22Rv1 (cell line): ENCODE measurements at regions not wholly inside any gene's neighbourhood (a gene's known extent, or its start where the extent isn't known, plus 50 kb on each side); places are given as distances from the start of the nearest gene placed in this dataset.
"Not testable (repeated sequence)": the region's sequence is repeated elsewhere in the genome, so short reads cannot be mapped to it uniquely, and the experiment has no call there.

Source experiments
- H3K27ac ChIP-seq: fragments of 450-650 bp; 2 replicates; pipeline ENCODE4 v1.5.1; 2017
- ZFX ChIP-seq: fragments of 450-650 bp; IDR thresholded peaks from 2 replicates; pipeline ENCODE4 v1.6.1; 2017; ENCODE audit warnings: antibody characterized with exemption, borderline replicate concordance
- TF ChIP-seq, protein P1 (sequence below): fragments of 450-650 bp; IDR thresholded peaks from 2 replicates; pipeline ENCODE4 v1.5.1; 2017; ENCODE audit warnings: mild to moderate bottlenecking

DNA sequence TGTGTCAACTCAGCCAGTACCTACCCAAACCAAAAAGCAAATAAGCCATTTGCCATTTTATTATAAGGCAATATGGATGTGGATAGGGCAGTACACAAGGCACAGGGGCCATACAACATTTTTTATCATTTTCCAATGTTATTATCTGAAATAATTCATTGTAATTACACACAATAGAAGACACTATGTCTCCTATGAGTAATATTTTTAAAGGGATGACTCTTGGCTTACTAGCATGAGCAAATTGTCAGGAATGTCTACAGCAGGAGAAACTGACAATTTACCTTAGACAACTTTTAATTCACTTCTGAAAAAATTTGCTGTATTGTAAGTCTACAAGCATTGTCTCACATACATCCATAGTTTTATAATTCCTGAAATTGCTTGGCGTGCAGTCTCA is 1193.9 kb upstream of the CELF4 start:
- TF ChIP-seq ZFX = no peak
- TF ChIP-seq, protein P1, sequence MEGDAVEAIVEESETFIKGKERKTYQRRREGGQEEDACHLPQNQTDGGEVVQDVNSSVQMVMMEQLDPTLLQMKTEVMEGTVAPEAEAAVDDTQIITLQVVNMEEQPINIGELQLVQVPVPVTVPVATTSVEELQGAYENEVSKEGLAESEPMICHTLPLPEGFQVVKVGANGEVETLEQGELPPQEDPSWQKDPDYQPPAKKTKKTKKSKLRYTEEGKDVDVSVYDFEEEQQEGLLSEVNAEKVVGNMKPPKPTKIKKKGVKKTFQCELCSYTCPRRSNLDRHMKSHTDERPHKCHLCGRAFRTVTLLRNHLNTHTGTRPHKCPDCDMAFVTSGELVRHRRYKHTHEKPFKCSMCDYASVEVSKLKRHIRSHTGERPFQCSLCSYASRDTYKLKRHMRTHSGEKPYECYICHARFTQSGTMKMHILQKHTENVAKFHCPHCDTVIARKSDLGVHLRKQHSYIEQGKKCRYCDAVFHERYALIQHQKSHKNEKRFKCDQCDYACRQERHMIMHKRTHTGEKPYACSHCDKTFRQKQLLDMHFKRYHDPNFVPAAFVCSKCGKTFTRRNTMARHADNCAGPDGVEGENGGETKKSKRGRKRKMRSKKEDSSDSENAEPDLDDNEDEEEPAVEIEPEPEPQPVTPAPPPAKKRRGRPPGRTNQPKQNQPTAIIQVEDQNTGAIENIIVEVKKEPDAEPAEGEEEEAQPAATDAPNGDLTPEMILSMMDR = no peak
- H3K27ac ChIP-seq = no peak overlapping the region

DNA sequence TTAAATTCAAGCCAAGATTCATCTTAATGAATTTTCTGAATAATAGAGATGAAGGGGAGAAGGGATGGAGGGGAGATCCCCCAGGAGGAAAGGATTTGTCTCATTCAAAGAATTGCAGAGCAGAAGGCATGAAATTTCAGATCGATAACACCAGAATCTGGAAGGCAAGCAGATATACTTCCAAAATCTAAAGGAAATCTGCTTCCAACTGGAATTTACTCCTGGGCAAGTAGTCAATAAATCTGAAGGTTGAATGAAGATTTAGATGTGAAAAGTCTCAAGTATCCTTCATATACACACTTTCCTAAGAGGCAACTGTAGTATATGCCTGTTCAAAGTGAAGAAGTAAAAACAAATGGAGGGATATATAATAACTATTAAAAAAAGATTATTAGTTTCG is 1190.8 kb upstream of the CELF4 start:
- no peak overlapping the region for H3K27ac ChIP-seq
- no peak for TF ChIP-seq ZFX
- TF ChIP-seq, protein P1 = no peak

DNA sequence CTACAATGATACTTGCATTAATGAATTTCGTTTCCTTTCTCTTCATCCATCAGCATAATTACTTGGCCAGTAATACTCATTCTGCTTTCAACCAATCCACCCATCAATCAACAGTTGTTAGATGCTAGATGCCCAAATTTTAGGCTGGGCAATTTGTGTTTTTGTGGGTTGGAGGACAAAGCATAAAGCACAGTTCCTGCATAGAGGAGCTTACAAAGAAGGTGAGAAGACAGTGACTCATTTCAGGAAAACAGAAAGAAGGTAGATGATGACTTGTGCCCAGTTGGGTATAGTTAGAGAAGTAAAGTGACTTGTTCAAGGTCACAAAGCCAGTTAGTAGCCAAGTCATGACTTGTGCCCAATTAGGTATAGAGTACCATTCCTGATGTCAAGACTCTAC is 1186.8 kb upstream of the CELF4 start:
- no peak for TF ChIP-seq ZFX
- TF ChIP-seq, protein P1 = no peak
- no peak overlapping the region for H3K27ac ChIP-seq

DNA sequence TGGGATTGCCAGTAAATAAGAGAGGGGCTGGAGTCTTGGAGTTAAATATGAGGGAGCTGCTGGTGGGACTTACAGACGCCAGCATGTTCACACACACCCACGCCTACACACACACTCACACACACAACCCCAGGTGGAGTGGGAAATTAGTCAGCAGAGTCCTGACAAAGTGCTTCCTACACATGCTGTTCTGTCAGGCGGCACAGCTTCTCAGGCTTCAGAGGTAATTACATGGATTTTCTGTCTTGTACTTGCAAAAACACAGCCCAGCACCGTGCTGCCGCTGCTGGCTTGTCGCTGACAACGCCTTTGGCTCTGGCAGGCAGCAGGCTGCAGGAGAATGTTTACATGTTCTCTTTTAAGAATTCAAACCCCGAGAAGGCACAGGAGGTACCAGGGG is 1186.3 kb upstream of the CELF4 start:
- H3K27ac ChIP-seq = no peak overlapping the region
- TF ChIP-seq, protein P1 = no peak
- no peak for TF ChIP-seq ZFX

DNA sequence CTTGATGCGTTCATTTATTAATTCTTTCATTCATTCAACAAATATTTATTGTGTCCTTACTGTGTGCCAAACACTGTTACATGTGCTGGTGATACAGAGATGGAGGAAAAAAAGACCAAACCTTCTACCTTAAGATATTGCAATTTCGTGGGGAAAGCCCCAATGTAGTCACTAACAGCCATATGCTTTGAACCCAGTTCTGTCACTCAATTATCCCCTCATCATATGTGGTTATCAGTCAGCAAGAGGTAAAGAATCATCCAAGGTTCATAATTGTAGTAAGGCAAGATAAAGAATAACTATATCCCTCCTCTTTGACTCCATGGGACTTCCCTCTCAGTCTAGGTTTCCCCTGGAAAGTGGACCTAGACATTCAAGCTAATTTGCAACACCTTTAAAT is 1185.6 kb upstream of the CELF4 start:
- TF ChIP-seq ZFX = no peak
- TF ChIP-seq, protein P1 = no peak
- no peak overlapping the region for H3K27ac ChIP-seq

DNA sequence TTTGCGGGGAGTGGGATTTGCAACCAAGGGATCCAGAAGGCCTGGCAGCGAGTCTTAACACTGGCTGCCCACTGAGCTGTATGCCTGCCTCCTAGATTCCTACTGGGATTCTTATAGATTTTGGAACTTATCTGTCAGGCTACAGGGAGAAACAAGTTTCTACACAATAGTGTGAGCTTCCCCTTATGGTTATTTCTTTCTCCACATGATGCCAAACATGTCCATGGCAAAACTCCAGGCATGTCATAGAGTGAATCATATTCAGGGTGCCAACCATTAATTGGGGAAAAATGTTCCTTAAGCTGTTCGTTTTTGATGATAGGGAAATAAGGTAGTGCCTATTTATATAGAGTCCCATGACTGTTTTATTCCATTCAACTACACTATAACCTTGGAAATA is 1185.2 kb upstream of the CELF4 start:
- H3K27ac ChIP-seq = no peak overlapping the region
- TF ChIP-seq ZFX = no peak
- TF ChIP-seq, protein P1 = no peak

DNA sequence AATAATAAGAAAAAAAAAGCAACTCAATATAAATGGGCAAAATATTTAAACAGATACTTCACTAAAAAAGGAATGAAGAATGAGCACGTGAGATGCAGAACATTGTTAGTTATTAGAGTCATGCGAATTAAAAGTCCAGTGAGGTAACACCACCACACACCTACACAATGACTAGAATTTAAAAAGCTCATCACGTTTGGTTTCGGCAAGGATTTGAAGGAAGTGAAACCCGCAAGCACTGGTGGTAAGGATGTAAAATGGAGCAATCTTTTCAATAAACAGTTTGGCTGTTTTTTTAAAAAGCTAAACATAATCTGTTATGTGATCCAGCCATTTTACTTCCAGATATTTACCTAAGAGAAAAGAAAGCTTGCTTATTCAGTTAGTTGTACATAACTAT is 1181.6 kb upstream of the CELF4 start:
- TF ChIP-seq ZFX = no peak
- TF ChIP-seq, protein P1 = no peak
- H3K27ac ChIP-seq = no peak overlapping the region

DNA sequence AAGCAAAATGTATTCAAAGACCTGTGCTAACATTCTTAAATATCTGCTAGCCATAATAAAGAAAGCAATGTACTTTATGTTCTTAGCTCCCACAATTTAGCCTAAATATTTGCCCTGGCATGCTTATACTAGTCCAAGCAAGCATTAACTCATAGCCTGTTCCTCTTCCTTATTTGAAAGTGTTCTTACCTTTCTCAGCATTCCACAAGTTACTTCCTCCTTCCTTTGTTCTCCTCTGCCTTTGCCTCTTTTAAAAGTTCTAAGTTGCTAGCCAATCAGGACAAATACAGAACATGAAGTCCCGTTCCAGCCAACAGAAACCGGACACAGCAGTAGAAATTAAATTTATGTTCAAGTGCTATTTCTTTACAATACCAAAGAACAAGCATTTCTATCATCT is 1154.6 kb upstream of the CELF4 start:
- not testable (repeated sequence) for H3K27ac ChIP-seq
